AG10803 (cell line): ENCODE measurements at regions not wholly inside any gene's neighbourhood (a gene's known extent, or its start where the extent isn't known, plus 50 kb on each side); places are given as distances from the start of the nearest gene placed in this dataset.
"Not testable (repeated sequence)": the region's sequence is repeated elsewhere in the genome, so short reads cannot be mapped to it uniquely, and the experiment has no call there.

Source experiments
- DNase-seq: peaks from one replicate; pipeline ENCODE4 v3.0.0; 2010; ENCODE audit warnings: low read depth
- H3K4me3 ChIP-seq: 2 replicates; pipeline ENCODE4 v1.5.1; 2011; ENCODE audit warnings: mild to moderate bottlenecking, low read length, control low read depth
- CTCF ChIP-seq: conservative IDR thresholded peaks from 2 replicates; pipeline ENCODE4 v1.5.1; 2011; ENCODE audit warnings: mild to moderate bottlenecking, low read length, control low read depth, inconsistent platforms

GRCh38 chr11:92460213-92460612, 235.6 kb downstream of the FAT3 start:
- no peak for DNase-seq
- no peak for TF ChIP-seq CTCF

GRCh38 chr11:92461447-92461846, 236.8 kb downstream of the FAT3 start:
- H3K4me3 ChIP-seq = no peak overlapping the region
- no peak for TF ChIP-seq CTCF
- DNase-seq = no peak

More at GRCh38 chr11:92460213-92460612, 235.6 kb downstream of the FAT3 start:
- no peak overlapping the region for H3K4me3 ChIP-seq

- no peak overlapping the region for H3K4me3 ChIP-seq
- no peak for TF ChIP-seq CTCF
- DNase-seq = no peak
These were observed 238.2 kb downstream of the FAT3 start for GRCh38 chr11:92462821-92463220.

DNA sequence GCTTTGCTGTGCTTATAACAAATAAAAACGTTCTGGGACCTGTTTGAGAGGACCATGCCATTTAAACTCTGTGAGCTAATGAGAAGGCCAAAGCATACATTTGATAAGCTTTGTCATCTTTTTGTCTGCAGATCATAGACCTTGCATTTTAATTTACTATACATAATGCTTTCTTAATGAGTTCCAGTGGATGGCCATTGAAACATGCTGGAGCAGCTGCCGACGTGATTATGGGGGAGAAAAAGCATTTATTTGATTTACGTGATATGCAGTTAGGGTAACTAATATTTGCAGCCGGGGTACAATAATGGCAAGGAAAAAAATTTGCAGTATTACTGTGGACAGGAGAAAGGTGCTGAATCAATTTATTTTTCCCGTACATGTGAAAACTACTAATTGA, 240.2 kb downstream of the FAT3 start:
- no peak for TF ChIP-seq CTCF
- DNase-seq = no peak
- no peak overlapping the region for H3K4me3 ChIP-seq

- not testable (repeated sequence) for H3K4me3 ChIP-seq, DNase-seq
These were observed 240.8 kb downstream of the FAT3 start for GRCh38 chr11:92465410-92465809.

DNA sequence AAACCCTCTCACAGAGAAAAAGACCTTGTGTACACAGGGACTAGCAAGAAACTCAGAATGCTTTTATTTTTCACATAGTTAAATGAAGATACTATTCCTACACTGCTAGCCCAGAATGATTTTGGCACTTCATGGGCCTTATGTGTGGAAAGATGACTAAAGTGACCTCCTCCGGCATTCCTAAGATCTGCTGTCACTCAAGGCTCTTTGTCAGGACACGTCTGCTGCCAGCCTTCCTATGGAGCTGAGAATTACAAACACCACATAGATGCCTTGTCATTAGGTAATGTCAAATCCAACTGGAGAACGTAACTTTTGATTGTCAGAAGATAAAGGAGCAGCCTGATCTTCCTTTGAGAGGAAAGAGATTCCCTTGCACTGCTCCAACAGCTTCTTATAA, 249.1 kb downstream of the FAT3 start:
- DNase-seq = peak; percentile 40
- TF ChIP-seq CTCF = no peak
- no peak overlapping the region for H3K4me3 ChIP-seq

DNA sequence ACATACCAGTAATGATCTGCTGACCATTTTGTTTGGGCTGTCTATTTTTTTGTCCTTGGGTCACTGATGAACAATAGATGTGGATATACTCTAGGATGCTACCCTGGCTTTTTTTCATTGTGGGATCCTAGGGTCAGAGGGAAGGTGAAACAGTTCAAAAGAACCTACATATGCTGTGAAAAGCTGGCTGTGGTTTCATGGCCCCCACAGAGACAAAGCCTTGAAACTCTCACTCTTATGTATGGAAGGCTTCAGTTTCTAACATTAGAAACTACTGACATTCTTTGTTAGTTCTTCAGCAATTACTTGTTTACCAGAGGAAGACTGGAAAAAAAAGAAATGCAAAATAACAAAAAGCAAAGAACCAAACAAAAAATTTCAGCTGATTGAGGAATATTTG, 250.7 kb downstream of the FAT3 start:
- no peak overlapping the region for H3K4me3 ChIP-seq
- no peak for TF ChIP-seq CTCF
- DNase-seq = no peak

- no peak for TF ChIP-seq CTCF
- H3K4me3 ChIP-seq = no peak overlapping the region
- no peak for DNase-seq
These were observed 251.2 kb downstream of the FAT3 start for GRCh38 chr11:92475819-92476218.
